Thyroid gland (tissue), 4 donors: ENCODE measurements at regions not wholly inside any gene's neighbourhood (a gene's known extent, or its start where the extent isn't known, plus 50 kb on each side); places are given as distances from the start of the nearest gene placed in this dataset.

ENCODE experiments used
- DNase-seq, 2 donors: peaks; one replicate each; pipeline ENCODE4 v3.0.0-alpha.2; 2019
- H3K27ac ChIP-seq, 3 donors: fragments of 200-600 bp; sonication (generic); 1 replicate in 2 of 3; 2 replicates in 1 of 3; pipeline ENCODE4 v1.5.1; 2016 to 2019; ENCODE audit warnings: mild to moderate bottlenecking in 1 of 3, moderate library complexity in 1 of 3
- H3K27me3 ChIP-seq: fragments of 200-600 bp; sonication (generic); one replicate; pipeline ENCODE4 v1.5.1; 2019
- H3K36me3 ChIP-seq, 2 donors: fragments of 200-600 bp; sonication (generic); one replicate each; pipeline ENCODE4 v1.5.1; 2016 to 2019
- H3K4me1 ChIP-seq, 2 donors: fragments of 200-600 bp; sonication (generic); one replicate each; pipeline ENCODE4 v1.5.1; 2017 to 2019
- H3K4me3 ChIP-seq, 3 donors: fragments of 200-600 bp; sonication (generic); replicated peaks in 1 of 3; 1 replicate in 2 of 3; 2 replicates in 1 of 3; pipeline ENCODE4 v1.5.1; 2016; ENCODE audit warnings: mild to moderate bottlenecking in 1 of 3
- H3K9me3 ChIP-seq: fragments of 200-600 bp; sonication (generic); one replicate; pipeline ENCODE4 v1.5.1; 2017
- CTCF ChIP-seq, 6 experiments: fragments of 200-600 bp in 3 of 6; fragments of 450-650 bp in 3 of 6; sonication (generic) in 3 of 6; IDR thresholded peaks; one replicate each; pipeline ENCODE4 v1.5.1; 2016 to 2019; ENCODE audit warnings: antibody characterized with exemption in 6 of 6, mild to moderate bottlenecking in 2 of 6, inconsistent platforms in 1 of 6, moderate library complexity in 1 of 6
- POLR2A ChIP-seq, 2 donors: fragments of 450-650 bp; IDR thresholded peaks; one replicate each; pipeline ENCODE4 v1.6.1; 2017; ENCODE audit warnings: antibody characterized with exemption in 2 of 2, mild to moderate bottlenecking in 2 of 2, moderate library complexity in 1 of 2
- WGBS, 2 donors: methylation state at CpG; one replicate each; pipeline ENCODE4 v1.1.5; 2017; 5-methylcytosine and 5-hydroxymethylcytosine counted together
- intact Hi-C: fragments of 100-400 bp; cut with DNase I; formaldehyde crosslinking; loops from one replicate; pipeline ENCODE4 v1.15.1; 2023

- H3K4me3 ChIP-seq = no peak overlapping the region
- peaks cover 46 to 66% of the 10 kb centered on the region in 2 donors for H3K36me3 ChIP-seq
- H3K27ac ChIP-seq = no peak overlapping the region
- no peak for DNase-seq
- intact Hi-C loops = no loop called here
- no peaks in the 10 kb centered on the region for H3K4me1 ChIP-seq
- no peak for TF ChIP-seq POLR2A (IDR thresholded peaks at IDR 0.05)
- no peak for TF ChIP-seq CTCF (IDR thresholded peaks at IDR 0.05)
- WGBS, 2 donors = 91 to 96% methylated on average over 18 to 23 of the region's 23 CpGs
- no peaks in the 10 kb centered on the region for H3K9me3 ChIP-seq
- no peaks in the 10 kb centered on the region for H3K27me3 ChIP-seq
These were observed 130.1 kb downstream of the PTPRS start for GRCh38 chr19:5210556-5210955.

GRCh38 chr19:5207806-5208205, 132.8 kb downstream of the PTPRS start:
- TF ChIP-seq POLR2A (IDR thresholded peaks at IDR 0.05) (no peak), CTCF (IDR thresholded peaks at IDR 0.05) (no peak)
- no peaks in the 10 kb centered on the region for H3K4me1 ChIP-seq
- H3K36me3 ChIP-seq = peaks cover 28 to 45% of the 10 kb centered on the region in 2 donors
- H3K27me3 ChIP-seq = no peaks in the 10 kb centered on the region
- WGBS, 2 donors = 98 to 100% methylated on average over 3 to 14 of the region's 17 CpGs
- no peak for DNase-seq
- H3K4me3 ChIP-seq = no peak overlapping the region
- intact Hi-C loops = no loop called here
- H3K27ac ChIP-seq = no peak overlapping the region
- H3K9me3 ChIP-seq = no peaks in the 10 kb centered on the region

GRCh38 chr19:5206751-5207075, 133.9 kb downstream of the PTPRS start:
- Histone ChIP-seq H3K4me1 (no peaks in the 10 kb centered on the region), H3K27ac (no peak overlapping the region), H3K36me3 (peaks cover 21 to 36% of the 10 kb centered on the region in 2 donors), H3K27me3 (no peaks in the 10 kb centered on the region), H3K9me3 (no peaks in the 10 kb centered on the region), H3K4me3 (no peak overlapping the region)
- no peak for DNase-seq
- 88% methylated on average over 6 to 10 of the region's 11 CpGs for WGBS, 2 donors
- intact Hi-C loops = no loop called here
- TF ChIP-seq CTCF (IDR thresholded peaks at IDR 0.05) = no peak
- no peak for TF ChIP-seq POLR2A (IDR thresholded peaks at IDR 0.05)

- no peaks in the 10 kb centered on the region for H3K9me3 ChIP-seq
- TF ChIP-seq POLR2A (IDR thresholded peaks at IDR 0.05) (no peak), CTCF (IDR thresholded peaks at IDR 0.05) (no peak)
- no peak overlapping the region for H3K4me3 ChIP-seq
- WGBS, 2 donors = 83 to 89% methylated on average over 28 to 29 of the region's 29 CpGs
- H3K36me3 ChIP-seq = peaks cover 15 to 30% of the 10 kb centered on the region in 2 donors
- no peak overlapping the region for H3K27ac ChIP-seq
- DNase-seq = no peak
- intact Hi-C loops = no loop called here
- no peaks in the 10 kb centered on the region for H3K4me1 ChIP-seq
- no peaks in the 10 kb centered on the region for H3K27me3 ChIP-seq
These were observed 134.5 kb downstream of the PTPRS start for GRCh38 chr19:5205937-5206750.

GRCh38 chr19:5205381-5205780, 135.2 kb downstream of the PTPRS start:
- peaks cover 8 to 23% of the 10 kb centered on the region in 2 donors for H3K36me3 ChIP-seq
- no peaks in the 10 kb centered on the region for H3K9me3 ChIP-seq
- no peak for TF ChIP-seq CTCF (IDR thresholded peaks at IDR 0.05)
- TF ChIP-seq POLR2A (IDR thresholded peaks at IDR 0.05) = no peak
- H3K4me1 ChIP-seq = no peaks in the 10 kb centered on the region
- H3K27ac ChIP-seq = no peak overlapping the region
- no peaks in the 10 kb centered on the region for H3K27me3 ChIP-seq
- no peak for DNase-seq
- no peak overlapping the region for H3K4me3 ChIP-seq
- intact Hi-C loops = no loop called here
- 78 to 93% methylated on average over 9 to 13 of the region's 13 CpGs for WGBS, 2 donors
